Stimulated activated CD8-positive, alpha-beta memory T cell treated with anti-CD3 and anti-CD28 coated beads, Interleukin-15, amount 100 ng/mL, for 48 hours (primary cell): ENCODE measurements at regions not wholly inside any gene's neighbourhood (a gene's known extent, or its start where the extent isn't known, plus 50 kb on each side); places are given as distances from the start of the nearest gene placed in this dataset.
"Not testable (repeated sequence)": the region's sequence is repeated elsewhere in the genome, so short reads cannot be mapped to it uniquely, and the experiment has no call there.

Source experiments
- DNase-seq, 2 donors: peaks; one replicate each; pipeline ENCODE4 v3.0.0-alpha.2; 2020; ENCODE audit warnings: low read depth in 2 of 2

DNA sequence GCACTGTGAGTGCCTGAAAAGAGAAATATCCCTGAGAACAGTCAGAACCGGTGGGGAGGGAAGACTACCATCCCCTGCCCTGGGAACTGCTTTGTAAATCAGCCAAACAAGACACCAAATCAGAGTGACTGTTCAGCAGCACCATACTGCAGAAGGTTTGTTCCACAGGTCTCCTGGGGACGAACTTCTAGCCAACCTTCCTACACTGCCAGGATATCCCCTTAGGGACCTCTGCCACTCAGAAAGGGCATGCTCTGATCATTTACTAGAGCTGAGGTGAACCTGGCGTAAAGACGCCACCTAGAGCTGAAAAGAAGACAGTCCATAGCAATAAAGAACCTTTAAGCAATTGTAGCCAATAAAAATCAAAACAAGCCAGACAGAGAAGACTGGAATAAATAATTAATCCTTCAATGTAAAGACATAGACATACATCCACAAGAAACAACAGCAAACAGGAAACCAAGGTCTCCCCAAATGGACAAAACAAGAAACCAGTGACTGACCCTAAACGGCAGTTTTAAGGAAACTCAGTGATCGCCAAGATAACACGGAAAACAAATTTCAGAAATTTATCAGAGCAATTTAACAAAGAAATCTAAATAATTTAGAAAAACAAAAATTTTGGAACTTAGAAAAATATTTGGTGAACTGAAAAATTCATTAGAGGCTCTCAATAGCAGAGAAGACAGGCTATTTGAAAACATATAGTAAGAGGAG is 228.1 kb upstream of the AMIGO2 start:
- DNase-seq, result no peak

- not testable (repeated sequence) for DNase-seq
These were observed 227.3 kb upstream of the AMIGO2 start for GRCh38 chr12:47306773-47307679.

DNA sequence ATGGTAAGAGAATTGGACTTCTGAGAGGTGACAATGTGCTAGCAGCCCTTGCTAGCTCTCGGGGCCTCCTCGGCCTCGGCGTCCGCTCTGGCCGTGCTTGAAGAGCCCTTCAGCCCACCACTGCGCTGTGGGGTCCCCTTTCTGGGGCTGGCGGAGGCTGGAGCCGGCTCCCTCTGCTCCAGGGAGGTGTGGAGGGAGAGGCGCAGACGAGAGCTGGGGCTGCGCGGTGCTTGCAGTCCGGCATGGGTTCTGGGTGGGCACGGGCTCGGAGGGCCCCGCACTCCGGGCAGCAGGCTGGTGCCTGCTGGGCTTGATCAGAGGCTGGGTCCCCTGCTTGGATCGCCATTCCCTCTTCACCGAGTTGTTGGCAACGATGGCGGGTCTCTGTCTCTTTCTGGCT is 226.4 kb upstream of the AMIGO2 start:
- DNase-seq, result no peak

DNA sequence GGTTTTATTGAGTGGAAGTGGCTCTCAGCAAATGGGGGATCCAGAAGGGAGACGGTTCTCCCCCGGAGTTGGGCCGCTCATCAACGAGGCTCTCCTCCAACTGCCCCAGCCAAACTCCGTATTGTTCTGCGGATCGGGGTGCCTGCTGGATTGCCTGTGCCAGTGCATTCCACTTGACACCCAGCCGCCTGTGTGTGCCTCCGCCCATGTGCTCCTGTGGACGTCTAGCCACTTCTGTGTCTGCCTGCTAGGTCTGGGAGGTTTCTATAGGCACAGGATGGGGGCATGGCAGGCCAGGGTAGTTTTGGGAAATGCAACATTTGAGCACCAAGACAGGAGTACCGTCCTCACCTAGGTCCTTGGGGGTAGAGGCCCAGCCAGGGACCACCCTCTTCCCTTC is 225.7 kb upstream of the AMIGO2 start:
- no peak for DNase-seq

- DNase-seq, result no peak
These were observed 224.3 kb upstream of the AMIGO2 start for GRCh38 chr12:47303995-47304560.

DNA sequence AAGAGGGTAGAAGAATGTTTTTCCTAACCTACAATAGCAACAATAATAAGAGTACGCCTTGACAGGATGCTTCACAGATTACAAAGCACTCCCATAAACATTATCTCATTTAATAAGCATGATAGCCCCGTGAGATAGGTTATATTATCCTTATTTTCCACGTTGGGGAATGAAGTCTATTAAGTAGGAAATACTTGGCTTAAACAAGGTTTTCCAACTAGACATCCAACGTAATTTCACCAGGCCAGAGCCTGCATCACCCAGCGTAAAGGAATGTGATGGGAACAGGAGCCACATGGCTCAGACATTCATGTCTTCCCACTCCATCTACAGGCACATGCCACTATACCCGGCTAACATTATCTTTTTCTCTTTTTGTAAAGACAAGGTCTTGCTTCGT is 223.4 kb upstream of the AMIGO2 start:
- no peak for DNase-seq

DNA sequence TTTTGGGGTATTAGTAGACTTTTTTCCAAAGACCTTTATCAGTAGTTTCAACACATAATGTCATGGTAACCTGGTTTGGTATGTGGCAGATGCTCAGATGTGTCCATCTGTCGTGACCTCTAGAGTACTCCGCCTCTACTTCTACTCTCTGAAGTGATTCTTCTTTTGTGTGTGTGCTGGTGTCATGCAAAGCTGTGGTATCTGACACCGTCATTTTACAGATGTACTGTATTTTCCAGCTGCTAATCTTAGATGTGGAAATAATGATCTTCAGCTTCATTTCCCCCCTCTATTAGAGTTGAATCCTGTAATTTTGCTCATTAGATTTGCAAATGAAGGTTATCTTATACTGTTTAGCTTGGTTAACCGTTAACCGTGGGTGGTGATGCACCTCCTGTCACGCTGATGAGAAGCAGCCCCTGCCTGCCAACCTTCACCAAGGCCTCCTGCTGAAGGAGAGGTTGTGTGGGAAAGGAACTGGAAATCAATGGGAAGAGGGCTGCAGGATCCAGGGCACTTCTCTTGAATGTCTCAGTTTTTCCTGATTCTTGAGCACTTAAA is 222.4 kb upstream of the AMIGO2 start:
- no peak for DNase-seq

DNA sequence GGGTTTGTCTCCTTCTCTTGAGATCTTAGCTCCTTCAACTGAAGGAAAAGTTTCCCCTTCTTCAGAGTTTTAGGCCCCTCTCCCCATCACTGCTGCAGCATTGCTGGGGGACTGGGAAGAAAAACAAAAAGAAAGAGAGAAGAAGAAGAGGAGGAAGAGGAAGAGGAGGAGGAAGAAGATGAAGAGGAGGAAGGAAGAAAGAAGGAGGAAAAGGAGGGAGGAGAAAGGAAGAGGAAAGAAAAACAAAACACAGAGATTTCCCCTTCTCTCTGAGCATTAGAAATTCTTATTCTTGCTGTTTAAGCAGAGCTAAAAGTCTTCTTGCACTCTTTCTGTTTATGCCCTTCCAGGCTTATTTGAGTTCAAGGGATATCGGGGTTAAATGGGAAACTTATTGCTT is 219.8 kb upstream of the AMIGO2 start:
- DNase-seq, result no peak

DNA sequence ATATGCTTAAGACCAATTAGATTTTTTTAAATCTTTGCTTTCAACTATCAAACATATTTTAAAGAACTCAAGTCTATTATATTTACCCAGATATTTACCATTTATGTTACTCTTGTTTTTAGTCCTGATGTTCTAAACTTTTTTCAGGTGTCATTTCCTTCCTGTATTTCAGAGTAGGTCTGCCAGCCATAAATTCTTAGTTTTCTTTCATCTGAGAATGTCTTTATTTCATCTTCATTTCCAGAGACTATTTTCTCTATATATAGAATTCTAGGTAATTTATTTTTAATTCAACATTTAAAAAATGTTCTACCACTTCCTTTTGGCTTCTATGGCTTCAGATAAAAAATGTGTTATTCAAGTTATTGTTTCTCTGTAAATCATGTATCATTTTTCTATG is 218.2 kb upstream of the AMIGO2 start:
- DNase-seq, result no peak

GRCh38 chr12:47296828-47297227 is 217.1 kb upstream of the AMIGO2 start:
- no peak for DNase-seq

DNA sequence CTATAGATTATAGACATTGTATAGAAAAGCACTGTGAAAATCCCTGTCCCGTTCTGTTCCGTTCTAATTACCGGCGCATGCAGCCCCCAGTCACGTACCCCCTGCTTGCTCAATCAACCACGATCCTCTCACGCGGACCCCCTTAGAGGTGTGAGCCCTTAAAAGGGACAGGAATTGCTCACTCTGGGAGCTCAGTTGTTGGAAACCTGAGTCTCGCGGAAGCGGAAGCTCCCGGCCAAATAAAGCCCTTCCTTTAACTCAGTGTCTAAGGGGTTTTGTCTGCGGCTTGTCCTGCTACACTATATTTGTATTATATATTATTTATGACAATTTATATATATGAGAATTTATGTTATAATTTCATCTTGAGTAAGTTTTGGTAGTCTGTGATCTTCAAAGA is 213.6 kb upstream of the AMIGO2 start:
- no peak for DNase-seq

- DNase-seq, result no peak
These were observed 206.9 kb upstream of the AMIGO2 start for GRCh38 chr12:47286676-47287075.
